ENCODE measurements at regions not wholly inside any gene's neighbourhood (a gene's known extent, or its start where the extent isn't known, plus 50 kb on each side); places are given as distances from the start of the nearest gene placed in this dataset.

DNA sequence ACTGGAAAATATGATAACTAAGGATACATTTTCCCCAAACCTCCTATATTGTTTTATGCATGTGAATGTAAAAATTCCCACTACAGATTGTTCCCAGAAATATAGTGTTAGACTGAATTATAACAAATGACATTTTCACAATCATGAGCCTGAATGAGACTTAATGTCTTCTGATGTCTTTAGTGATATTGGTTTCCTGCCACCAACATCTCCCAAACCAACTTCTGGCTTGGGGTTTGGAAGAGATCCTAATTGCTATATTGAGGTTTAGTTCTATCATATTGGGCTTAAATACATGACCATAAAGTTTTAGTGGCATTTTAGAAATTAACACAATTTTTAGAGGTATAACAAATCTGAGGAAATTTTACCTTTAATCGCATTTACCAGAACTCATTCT, 445.3 kb upstream of the CCDC54 start:
- DNase-seq (no peak), ATAC-seq (ENCODE audit: low FRiP score) (no peak)
- WGBS, 2 donors: 87 to 95% methylated on average over 1 of the region's 1 CpG
- intact Hi-C loops (cut with DNase I): no loop called here
- Histone ChIP-seq H3K4me3 (ENCODE audit: low read length in 2 of 2) (no peak overlapping the region), H3K27ac (ENCODE audit: low read depth in 1 of 2, low read length in 2 of 2) (no peak overlapping the region), H3K36me3 (ENCODE audit: control insufficient read depth in 1 of 2, insufficient read depth in 2 of 2, low read length in 1 of 2) (no peaks in the 10 kb centered on the region), H3K4me1 (ENCODE audit: control insufficient read depth in 1 of 2, insufficient read depth in 2 of 2, low read length in 2 of 2) (no peaks in the 10 kb centered on the region), H3K27me3 (ENCODE audit: control insufficient read depth in 1 of 2, insufficient read depth in 2 of 2, low read length in 1 of 2) (no peaks in the 10 kb centered on the region), H3K9me3 (ENCODE audit: control insufficient read depth, low read length) (no peaks in the 10 kb centered on the region)

DNA sequence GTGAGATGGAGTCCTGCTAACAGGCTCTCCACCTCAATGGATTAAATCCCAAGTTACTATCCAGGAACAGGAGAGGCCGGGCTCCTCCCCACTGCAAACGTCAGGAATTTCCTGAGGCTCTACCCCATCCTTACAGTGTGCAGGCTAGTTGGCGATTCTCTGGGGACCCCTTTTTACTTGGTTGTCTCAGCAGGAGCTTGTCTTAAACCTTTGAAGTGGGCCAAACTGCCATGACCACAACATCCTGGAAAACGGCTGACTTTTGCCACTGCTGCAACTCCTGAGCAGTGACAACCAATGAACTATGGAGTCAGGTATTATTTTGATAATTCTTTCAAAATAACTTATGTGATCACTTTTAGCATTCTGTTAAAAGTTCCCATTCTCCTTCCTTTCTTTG, 440.9 kb upstream of the CCDC54 start:
- Histone ChIP-seq H3K4me3 (ENCODE audit: low read length in 2 of 2) (no peak overlapping the region), H3K27me3 (ENCODE audit: control insufficient read depth in 1 of 2, insufficient read depth in 2 of 2, low read length in 1 of 2) (no peaks in the 10 kb centered on the region), H3K27ac (ENCODE audit: low read depth in 1 of 2, low read length in 2 of 2) (no peak overlapping the region), H3K9me3 (ENCODE audit: control insufficient read depth, low read length) (no peaks in the 10 kb centered on the region), H3K4me1 (ENCODE audit: control insufficient read depth in 1 of 2, insufficient read depth in 2 of 2, low read length in 2 of 2) (no peaks in the 10 kb centered on the region), H3K36me3 (ENCODE audit: control insufficient read depth in 1 of 2, insufficient read depth in 2 of 2, low read length in 1 of 2) (no peaks in the 10 kb centered on the region)
- 43 to 46% methylated on average over 4 of the region's 4 CpGs for WGBS, 2 donors
- intact Hi-C loops (cut with DNase I): no loop called here
- no peak for ATAC-seq (ENCODE audit: low FRiP score)
- DNase-seq: no peak

DNA sequence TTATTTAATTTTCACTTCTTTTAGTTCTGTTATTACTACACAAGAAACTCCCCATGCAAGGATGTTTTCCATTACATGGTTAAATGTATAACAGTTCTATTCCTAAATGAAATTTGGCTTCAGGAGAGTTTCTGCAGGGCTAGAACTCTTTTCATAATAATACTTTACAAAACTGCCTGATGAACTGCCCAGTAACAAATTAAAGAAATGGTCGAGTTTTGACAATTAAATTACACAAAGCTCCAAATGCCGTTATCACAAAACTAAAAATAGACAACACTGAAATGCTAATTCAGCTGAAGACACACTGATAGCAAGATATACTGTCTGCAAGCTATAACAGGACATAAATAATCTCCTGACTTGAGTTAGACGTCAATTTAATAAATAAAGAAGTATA, 435.2 kb upstream of the CCDC54 start:
- intact Hi-C loops (cut with DNase I): no loop called here
- WGBS, 2 donors: 16 to 17% methylated on average over 3 of the region's 3 CpGs
- no peak overlapping the region for H3K4me3 ChIP-seq (ENCODE audit: low read length in 2 of 2)
- ATAC-seq (ENCODE audit: low FRiP score) (no peak), DNase-seq (no peak)
- no peaks in the 10 kb centered on the region for H3K36me3 ChIP-seq (ENCODE audit: control insufficient read depth in 1 of 2, insufficient read depth in 2 of 2, low read length in 1 of 2)
- H3K27me3 ChIP-seq (ENCODE audit: control insufficient read depth in 1 of 2, insufficient read depth in 2 of 2, low read length in 1 of 2): no peaks in the 10 kb centered on the region
- H3K9me3 ChIP-seq (ENCODE audit: control insufficient read depth, low read length): no peaks in the 10 kb centered on the region
- no peak overlapping the region for H3K27ac ChIP-seq (ENCODE audit: low read depth in 1 of 2, low read length in 2 of 2)
- H3K4me1 ChIP-seq (ENCODE audit: control insufficient read depth in 1 of 2, insufficient read depth in 2 of 2, low read length in 2 of 2): peaks cover 0 to 3% of the 10 kb centered on the region in 2 donors

- Histone ChIP-seq H3K27me3 (ENCODE audit: control insufficient read depth in 1 of 2, insufficient read depth in 2 of 2, low read length in 1 of 2) (no peaks in the 10 kb centered on the region), H3K36me3 (ENCODE audit: control insufficient read depth in 1 of 2, insufficient read depth in 2 of 2, low read length in 1 of 2) (no peaks in the 10 kb centered on the region), H3K27ac (ENCODE audit: low read depth in 1 of 2, low read length in 2 of 2) (no peak overlapping the region), H3K4me3 (ENCODE audit: low read length in 2 of 2) (no peak overlapping the region), H3K4me1 (ENCODE audit: control insufficient read depth in 1 of 2, insufficient read depth in 2 of 2, low read length in 2 of 2) (peaks cover 0 to 3% of the 10 kb centered on the region in 2 donors), H3K9me3 (ENCODE audit: control insufficient read depth, low read length) (no peaks in the 10 kb centered on the region)
- ATAC-seq (ENCODE audit: low FRiP score) (no peak), DNase-seq (no peak)
- intact Hi-C loops (cut with DNase I): no loop called here
Observed at GRCh38 chr3:106943071-106943470, 434.2 kb upstream of the CCDC54 start.

DNA sequence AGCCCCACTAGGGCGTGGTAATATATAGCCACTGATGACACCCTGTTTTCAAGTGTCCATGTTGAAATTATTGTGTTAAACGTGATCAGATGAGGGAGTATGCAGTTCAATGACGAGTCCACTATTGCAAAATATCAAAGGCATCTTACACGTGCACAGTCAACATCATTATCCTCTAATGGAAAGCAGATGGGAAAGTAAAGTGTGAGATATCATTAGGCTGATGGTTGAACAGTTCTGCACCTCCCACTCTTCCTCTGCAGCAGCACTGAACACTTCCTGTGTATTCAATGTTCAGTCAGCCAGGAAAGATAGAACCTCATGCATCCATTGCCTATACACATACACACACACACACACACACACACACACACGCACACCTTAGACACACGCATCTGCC, 431.8 kb upstream of the CCDC54 start:
- DNase-seq (no peak), ATAC-seq (ENCODE audit: low FRiP score) (no peak)
- H3K9me3 ChIP-seq (ENCODE audit: control insufficient read depth, low read length): no peaks in the 10 kb centered on the region
- no peaks in the 10 kb centered on the region for H3K27me3 ChIP-seq (ENCODE audit: control insufficient read depth in 1 of 2, insufficient read depth in 2 of 2, low read length in 1 of 2)
- intact Hi-C loops (cut with DNase I): no loop called here
- WGBS, 2 donors: 79 to 86% methylated on average over 6 of the region's 6 CpGs
- H3K36me3 ChIP-seq (ENCODE audit: control insufficient read depth in 1 of 2, insufficient read depth in 2 of 2, low read length in 1 of 2): no peaks in the 10 kb centered on the region
- H3K4me3 ChIP-seq (ENCODE audit: low read length in 2 of 2): no peak overlapping the region
- no peak overlapping the region for H3K27ac ChIP-seq (ENCODE audit: low read depth in 1 of 2, low read length in 2 of 2)
- H3K4me1 ChIP-seq (ENCODE audit: control insufficient read depth in 1 of 2, insufficient read depth in 2 of 2, low read length in 2 of 2): peaks cover 0 to 3% of the 10 kb centered on the region in 2 donors

- no peaks in the 10 kb centered on the region for H3K27me3 ChIP-seq (ENCODE audit: control insufficient read depth in 1 of 2, insufficient read depth in 2 of 2, low read length in 1 of 2)
- peaks cover 0 to 3% of the 10 kb centered on the region in 2 donors for H3K4me1 ChIP-seq (ENCODE audit: control insufficient read depth in 1 of 2, insufficient read depth in 2 of 2, low read length in 2 of 2)
- DNase-seq: no peak
- no peak for ATAC-seq (ENCODE audit: low FRiP score)
- H3K4me3 ChIP-seq (ENCODE audit: low read length in 2 of 2): no peak overlapping the region
- WGBS, 2 donors: 4 to 5% methylated on average over 3 of the region's 3 CpGs
- H3K9me3 ChIP-seq (ENCODE audit: control insufficient read depth, low read length): no peaks in the 10 kb centered on the region
- H3K36me3 ChIP-seq (ENCODE audit: control insufficient read depth in 1 of 2, insufficient read depth in 2 of 2, low read length in 1 of 2): no peaks in the 10 kb centered on the region
- no peak overlapping the region for H3K27ac ChIP-seq (ENCODE audit: low read depth in 1 of 2, low read length in 2 of 2)
- intact Hi-C loops (cut with DNase I): no loop called here
Observed at GRCh38 chr3:106946866-106947265, 430.4 kb upstream of the CCDC54 start.

- Histone ChIP-seq H3K27me3 (ENCODE audit: control insufficient read depth in 1 of 2, insufficient read depth in 2 of 2, low read length in 1 of 2) (no peaks in the 10 kb centered on the region), H3K4me1 (ENCODE audit: control insufficient read depth in 1 of 2, insufficient read depth in 2 of 2, low read length in 2 of 2) (no peaks in the 10 kb centered on the region), H3K4me3 (ENCODE audit: low read length in 2 of 2) (no peak overlapping the region), H3K27ac (ENCODE audit: low read depth in 1 of 2, low read length in 2 of 2) (no peak overlapping the region), H3K9me3 (ENCODE audit: control insufficient read depth, low read length) (no peaks in the 10 kb centered on the region), H3K36me3 (ENCODE audit: control insufficient read depth in 1 of 2, insufficient read depth in 2 of 2, low read length in 1 of 2) (no peaks in the 10 kb centered on the region)
- WGBS, 2 donors: 60 to 64% methylated on average over 3 of the region's 3 CpGs
- DNase-seq (no peak), ATAC-seq (ENCODE audit: low FRiP score) (no peak)
- intact Hi-C loops (cut with DNase I): no loop called here
Observed at GRCh38 chr3:106957029-106957428, 420.2 kb upstream of the CCDC54 start.

DNA sequence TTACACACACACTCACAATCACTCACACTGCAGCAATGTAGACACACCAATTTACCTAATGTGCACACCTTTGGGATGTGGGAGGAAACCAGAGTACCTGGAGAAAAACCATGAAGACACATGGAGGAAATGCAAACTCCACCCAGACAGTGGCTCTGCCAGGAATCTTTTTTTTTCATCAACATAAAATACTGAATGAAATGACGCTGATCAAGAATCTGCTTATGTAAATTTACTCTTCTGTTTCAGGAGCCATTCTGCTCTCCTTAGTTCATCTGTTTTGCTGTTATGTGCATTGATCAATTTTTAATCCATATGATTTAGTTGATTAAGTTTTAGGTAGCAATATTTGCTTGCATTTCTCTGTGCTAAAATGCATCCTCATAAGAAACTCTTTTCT, 414.2 kb upstream of the CCDC54 start:
- Histone ChIP-seq H3K9me3 (ENCODE audit: control insufficient read depth, low read length) (no peaks in the 10 kb centered on the region), H3K4me3 (ENCODE audit: low read length in 2 of 2) (no peak overlapping the region), H3K4me1 (ENCODE audit: control insufficient read depth in 1 of 2, insufficient read depth in 2 of 2, low read length in 2 of 2) (peaks cover 0 to 2% of the 10 kb centered on the region in 2 donors), H3K27ac (ENCODE audit: low read depth in 1 of 2, low read length in 2 of 2) (no peak overlapping the region), H3K36me3 (ENCODE audit: control insufficient read depth in 1 of 2, insufficient read depth in 2 of 2, low read length in 1 of 2) (no peaks in the 10 kb centered on the region), H3K27me3 (ENCODE audit: control insufficient read depth in 1 of 2, insufficient read depth in 2 of 2, low read length in 1 of 2) (no peaks in the 10 kb centered on the region)
- DNase-seq: no peak
- WGBS, 2 donors: 61 to 65% methylated on average over 1 of the region's 1 CpG
- intact Hi-C loops (cut with DNase I): no loop called here
- no peak for ATAC-seq (ENCODE audit: low FRiP score)

DNA sequence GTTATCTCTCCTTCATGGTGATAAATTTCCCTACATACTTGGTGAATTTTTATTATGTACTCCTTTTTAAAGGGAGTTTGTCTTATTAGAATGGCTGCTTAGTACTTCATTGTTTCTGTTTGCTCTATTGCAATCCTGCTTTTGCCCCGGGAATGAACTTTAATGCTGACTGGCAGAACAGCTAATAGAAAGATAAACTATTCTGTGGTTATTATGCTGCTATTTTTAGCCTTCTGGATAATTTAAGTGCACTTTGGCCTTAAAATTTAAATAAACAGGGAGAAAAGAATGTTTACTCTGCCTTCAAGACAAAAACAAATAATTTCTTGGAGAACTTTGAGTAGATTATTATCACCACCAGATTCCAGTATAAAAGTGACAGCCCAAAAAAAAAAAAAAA, 413.8 kb upstream of the CCDC54 start:
- no peak overlapping the region for H3K27ac ChIP-seq (ENCODE audit: low read depth in 1 of 2, low read length in 2 of 2)
- H3K9me3 ChIP-seq (ENCODE audit: control insufficient read depth, low read length): no peaks in the 10 kb centered on the region
- DNase-seq (no peak), ATAC-seq (ENCODE audit: low FRiP score) (no peak)
- no peak overlapping the region for H3K4me3 ChIP-seq (ENCODE audit: low read length in 2 of 2)
- intact Hi-C loops (cut with DNase I): no loop called here
- H3K27me3 ChIP-seq (ENCODE audit: control insufficient read depth in 1 of 2, insufficient read depth in 2 of 2, low read length in 1 of 2): no peaks in the 10 kb centered on the region
- H3K4me1 ChIP-seq (ENCODE audit: control insufficient read depth in 1 of 2, insufficient read depth in 2 of 2, low read length in 2 of 2): peaks cover 0 to 2% of the 10 kb centered on the region in 2 donors
- WGBS, 2 donors: 0 to 1% methylated on average over 1 of the region's 1 CpG
- no peaks in the 10 kb centered on the region for H3K36me3 ChIP-seq (ENCODE audit: control insufficient read depth in 1 of 2, insufficient read depth in 2 of 2, low read length in 1 of 2)

Data from aorta (tissue), 5 donors.